ENCODE measurements at regions not wholly inside any gene's neighbourhood (a gene's known extent, or its start where the extent isn't known, plus 50 kb on each side); places are given as distances from the start of the nearest gene placed in this dataset.

GRCh38 chr1:208924928-208925327 is 658.6 kb upstream of the CAMK1G start:
- DNase-seq: no peak

GRCh38 chr1:208928349-208929010 is 655.0 kb upstream of the CAMK1G start:
- no peak for DNase-seq

- DNase-seq: no peak
Observed at GRCh38 chr1:208929575-208929974, 653.9 kb upstream of the CAMK1G start.

- no peak for DNase-seq
Observed at GRCh38 chr1:208931936-208932335, 651.6 kb upstream of the CAMK1G start.

GRCh38 chr1:208933984-208934525 is 649.5 kb upstream of the CAMK1G start:
- no peak for DNase-seq

- DNase-seq: no peak
Observed at GRCh38 chr1:208934933-208935332, 648.6 kb upstream of the CAMK1G start.

- DNase-seq: no peak
Observed at GRCh38 chr1:208935517-208936187, 647.9 kb upstream of the CAMK1G start.

- no peak for DNase-seq
Observed at GRCh38 chr1:208939537-208940085, 643.9 kb upstream of the CAMK1G start.

- DNase-seq: no peak
Observed at GRCh38 chr1:208942394-208943130, 641.0 kb upstream of the CAMK1G start.

- DNase-seq: no peak
Observed at GRCh38 chr1:208943291-208943690, 640.2 kb upstream of the CAMK1G start.

GRCh38 chr1:208944981-208945451 is 638.5 kb upstream of the CAMK1G start:
- no peak for DNase-seq

- no peak for DNase-seq
Observed at GRCh38 chr1:208950206-208950605, 633.3 kb upstream of the CAMK1G start.

- no peak for DNase-seq
Observed at GRCh38 chr1:208951026-208951525, 632.4 kb upstream of the CAMK1G start.

- DNase-seq: peak; percentile 93
Observed at GRCh38 chr1:208951908-208952307, 631.6 kb upstream of the CAMK1G start.

- no peak for DNase-seq
Observed at GRCh38 chr1:208962867-208963266, 620.6 kb upstream of the CAMK1G start.

GRCh38 chr1:208965351-208965750 is 618.2 kb upstream of the CAMK1G start:
- no peak for DNase-seq

- no peak for DNase-seq
Observed at GRCh38 chr1:208967334-208967733, 616.2 kb upstream of the CAMK1G start.

- DNase-seq: no peak
Observed at GRCh38 chr1:208974717-208975116, 608.8 kb upstream of the CAMK1G start.

- DNase-seq: no peak
Observed at GRCh38 chr1:208975456-208975855, 608.1 kb upstream of the CAMK1G start.

- no peak for DNase-seq
Observed at GRCh38 chr1:208977012-208977411, 606.5 kb upstream of the CAMK1G start.

- DNase-seq: no peak
Observed at GRCh38 chr1:208977638-208978256, 605.8 kb upstream of the CAMK1G start.

GRCh38 chr1:208979776-208980175 is 603.7 kb upstream of the CAMK1G start:
- DNase-seq: no peak

- DNase-seq: no peak
Observed at GRCh38 chr1:208980605-208981004, 602.9 kb upstream of the CAMK1G start.

Measured in SHP77 treated with DMSO at 0.1 percent for 48 hours (cell line).